Iris pigment epithelial cell (primary cell): ENCODE measurements at regions not wholly inside any gene's neighbourhood (a gene's known extent, or its start where the extent isn't known, plus 50 kb on each side); places are given as distances from the start of the nearest gene placed in this dataset.

Source experiments
- DNase-seq: peaks from one replicate; pipeline ENCODE4 v3.0.0-alpha.2; 2011; ENCODE audit warnings: low read depth

DNA sequence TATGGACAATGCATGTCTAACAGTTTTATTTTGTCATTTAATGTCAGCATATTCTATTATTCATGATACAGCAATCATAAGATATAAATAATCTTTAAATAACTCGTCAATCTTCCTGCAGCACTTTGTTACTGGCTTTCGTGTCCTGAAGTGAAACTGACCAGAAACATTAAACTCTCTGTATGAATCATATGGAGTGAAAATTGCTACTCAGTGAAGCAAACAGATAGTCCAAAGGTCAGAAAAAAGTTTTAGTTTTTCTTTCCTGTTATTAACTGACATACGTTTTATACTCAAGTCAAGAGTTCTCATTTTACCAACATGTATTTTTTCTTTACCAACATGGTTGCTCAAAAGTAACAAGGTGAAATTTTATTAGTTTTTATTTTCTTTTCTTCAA, 106.8 kb upstream of the GALNT5 start:
- DNase-seq = peak; percentile 81

DNA sequence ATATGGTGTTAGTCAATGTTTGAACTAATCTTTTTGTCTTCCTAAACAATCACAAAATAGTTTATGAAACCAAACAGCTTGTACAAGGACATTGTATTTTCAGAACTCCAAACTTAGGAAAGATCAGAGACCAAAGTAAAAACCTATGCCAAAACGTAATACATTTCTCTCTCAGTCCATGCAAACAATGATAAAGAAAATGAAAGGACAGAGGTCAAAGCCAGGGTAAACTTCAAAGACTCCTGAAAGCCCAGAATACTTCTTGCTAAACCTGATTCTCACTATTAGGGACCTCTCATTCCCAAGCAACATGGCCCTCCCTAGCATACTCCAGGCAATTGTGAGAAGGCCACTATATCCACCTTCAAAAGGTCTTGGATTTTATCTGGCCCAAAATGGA, 105.1 kb upstream of the GALNT5 start:
- DNase-seq = no peak

DNA sequence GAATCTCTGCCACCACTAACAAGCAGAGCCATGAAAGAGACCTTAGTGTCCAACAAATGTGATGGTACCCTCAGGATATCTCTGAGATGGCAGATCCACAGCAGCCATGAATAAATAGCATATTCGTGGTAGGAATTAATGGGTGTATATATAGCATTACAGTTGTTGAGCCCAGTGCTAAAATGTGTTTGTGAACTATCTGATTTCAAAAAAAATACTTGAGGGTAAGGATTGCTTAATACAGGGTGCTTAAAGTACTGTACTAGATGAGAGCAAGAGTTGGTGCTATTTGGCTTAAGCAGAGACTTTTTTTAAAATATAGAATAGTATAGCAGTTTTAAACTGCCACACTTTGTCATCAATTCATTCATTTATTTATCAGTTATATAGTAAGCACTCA, 101.5 kb upstream of the GALNT5 start:
- peak; percentile 33 for DNase-seq

DNA sequence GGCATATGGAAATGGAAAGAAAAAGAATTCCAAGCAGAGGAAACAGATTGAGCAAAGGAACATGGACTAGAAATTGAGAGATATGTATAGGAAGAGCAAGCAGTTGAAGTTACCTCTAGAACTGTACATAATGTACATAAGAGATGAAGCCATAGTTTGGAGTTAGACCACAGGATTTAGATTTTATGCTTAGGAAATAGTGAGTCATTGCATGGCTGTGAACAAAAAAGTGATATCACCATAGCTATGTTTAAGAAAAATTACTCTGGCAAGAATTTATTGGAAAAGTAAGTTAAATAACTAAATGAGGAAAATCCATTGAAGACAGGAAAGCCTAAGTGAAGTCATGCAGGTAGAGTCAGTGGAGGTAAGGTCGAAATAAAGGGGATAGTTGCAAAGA, 99.4 kb upstream of the GALNT5 start:
- DNase-seq = peak; percentile 79

DNA sequence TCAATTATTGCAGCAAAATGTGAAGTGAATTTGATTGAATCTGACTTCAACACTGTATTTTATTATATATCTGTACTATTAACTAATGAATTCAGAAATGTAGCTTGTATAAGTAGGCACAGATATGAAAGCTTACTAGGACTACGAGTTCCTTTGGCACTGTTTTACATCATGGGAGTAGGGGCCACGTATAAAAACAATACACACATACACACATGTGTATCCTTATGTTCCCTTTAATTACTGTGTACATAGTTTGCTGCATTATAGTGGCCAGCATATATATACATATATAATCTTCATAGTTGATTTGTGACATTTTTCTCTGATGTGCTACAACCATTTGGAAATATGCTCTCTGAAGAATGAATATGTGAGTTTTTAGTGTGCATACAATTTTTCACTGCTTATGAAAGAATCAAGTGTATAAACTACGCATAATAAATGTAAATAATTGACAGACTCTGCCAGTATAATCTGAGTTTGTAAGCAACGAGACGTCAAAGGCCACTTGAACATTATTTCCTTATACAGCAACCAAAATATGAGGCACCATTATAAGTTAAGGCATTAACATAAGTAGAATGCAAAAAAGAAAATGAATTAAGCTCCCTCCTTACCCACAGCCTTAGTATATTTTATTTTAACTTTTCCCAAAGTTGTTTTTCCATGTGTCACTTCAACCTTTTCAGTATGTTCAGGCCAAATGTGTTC, 98.1 kb upstream of the GALNT5 start:
- no peak for DNase-seq

DNA sequence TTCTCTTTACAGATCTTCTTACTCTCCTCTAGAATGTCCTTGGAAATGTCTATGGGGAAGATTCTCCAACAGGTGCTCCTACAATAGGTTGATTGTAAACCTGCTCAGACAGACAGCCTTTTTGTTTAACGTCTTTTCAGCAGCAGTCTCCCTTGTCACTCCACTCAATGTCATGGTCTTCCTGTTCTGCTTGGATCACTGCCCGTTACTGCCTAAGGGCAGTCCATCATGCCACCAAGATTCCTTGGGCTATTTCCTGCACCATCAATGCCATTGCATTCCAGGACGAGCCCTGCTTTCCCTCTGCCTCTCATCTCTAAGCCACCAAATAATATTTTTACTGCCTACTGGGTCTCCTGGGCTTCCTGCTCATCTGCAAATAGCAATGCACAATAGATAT, 97.4 kb upstream of the GALNT5 start:
- no peak for DNase-seq

DNA sequence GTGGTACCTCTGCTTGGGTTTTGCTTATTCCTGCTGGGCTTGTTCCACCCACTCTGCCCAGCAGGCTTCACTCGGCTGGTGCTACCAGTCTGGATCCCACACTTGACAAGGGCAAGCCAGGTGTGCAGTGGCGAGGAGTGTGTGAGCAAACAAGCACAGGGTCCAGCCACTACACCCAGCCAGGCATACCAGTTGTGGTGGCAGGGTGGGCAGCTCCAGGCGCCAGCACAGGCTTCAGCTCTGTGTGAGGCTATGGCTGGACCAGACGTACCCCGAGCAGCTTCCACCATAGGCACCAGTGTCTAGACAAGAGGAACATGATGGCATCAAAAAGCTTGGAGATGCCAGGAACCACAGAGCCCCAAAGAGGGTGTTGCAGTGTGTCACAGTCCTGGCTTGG, 93.1 kb upstream of the GALNT5 start:
- DNase-seq = no peak

DNA sequence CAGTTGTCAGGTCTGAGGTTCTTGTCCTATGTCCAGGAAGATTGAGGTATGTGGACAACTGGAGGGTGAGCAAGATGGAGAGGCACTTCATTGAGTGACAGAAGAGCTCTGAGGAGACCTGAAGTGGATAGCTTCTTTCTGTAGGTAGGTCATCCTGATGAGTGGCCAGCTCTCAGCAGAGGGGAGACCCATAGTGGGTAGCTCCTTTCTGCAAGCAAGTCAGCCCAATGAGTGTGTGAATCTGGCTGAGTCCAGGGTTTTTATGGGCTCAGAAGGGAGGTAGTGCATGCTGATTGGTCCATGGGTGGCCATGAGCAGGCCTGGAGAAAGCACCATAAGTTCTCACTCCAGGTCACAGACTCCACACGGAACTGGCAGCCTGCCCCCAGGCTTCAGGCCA, 92.6 kb upstream of the GALNT5 start:
- DNase-seq = no peak

DNA sequence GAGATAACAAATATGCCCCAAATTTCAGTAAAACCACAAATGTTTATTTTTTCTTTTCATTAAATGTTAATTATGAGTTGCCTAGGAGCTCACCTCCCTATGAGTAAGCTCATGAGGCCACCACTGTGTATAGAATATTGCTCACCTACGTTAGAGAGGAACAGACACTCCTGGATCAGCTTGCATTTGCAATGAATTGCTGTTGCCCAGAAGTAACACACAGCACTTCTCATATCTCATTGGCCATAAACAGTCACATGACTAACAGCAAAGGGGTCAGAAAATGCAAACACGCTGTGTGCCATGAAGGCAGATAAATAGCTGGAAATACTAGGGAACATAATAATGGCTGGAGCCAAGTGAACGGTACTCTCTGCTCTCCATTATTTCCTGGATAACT, 89.0 kb upstream of the GALNT5 start:
- no peak for DNase-seq

DNA sequence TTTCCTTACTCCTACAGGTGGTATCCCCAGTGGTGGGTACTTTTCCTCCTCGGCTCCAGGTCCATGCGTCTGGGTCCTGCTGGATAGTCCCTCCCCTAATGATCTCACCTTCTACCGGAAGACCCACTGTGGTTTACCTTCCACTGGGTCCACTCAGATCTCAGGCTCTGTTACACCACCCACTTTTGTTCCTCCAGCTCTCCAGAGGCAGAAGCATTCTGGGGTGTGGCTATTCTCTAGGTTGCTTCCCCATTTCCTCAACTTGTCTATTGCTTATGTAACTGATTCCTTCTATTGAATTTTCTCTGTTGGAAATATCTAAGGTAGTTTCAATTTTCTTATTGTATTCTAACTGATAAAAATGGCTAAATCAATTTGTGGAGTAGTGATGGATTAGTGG, 87.6 kb upstream of the GALNT5 start:
- DNase-seq = no peak

DNA sequence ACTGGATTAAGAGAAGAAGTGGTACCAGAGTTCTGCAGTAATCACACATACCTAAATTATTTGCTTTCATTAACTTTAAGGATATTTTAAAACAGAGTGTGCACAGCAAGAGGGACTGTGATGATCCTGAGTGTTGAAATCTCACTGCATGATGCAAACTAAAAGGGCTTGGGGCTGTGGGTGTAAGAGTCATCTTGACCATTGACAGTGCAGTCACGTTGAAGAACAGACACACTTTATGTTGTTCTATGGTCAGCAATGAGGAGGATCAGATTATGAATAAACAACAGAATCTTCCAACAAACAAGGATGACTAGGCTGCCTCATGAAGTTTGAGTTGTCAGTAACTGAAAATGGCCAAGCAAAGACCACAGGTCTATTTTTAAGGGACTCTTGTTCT, 87.2 kb upstream of the GALNT5 start:
- DNase-seq = peak; percentile 70

DNA sequence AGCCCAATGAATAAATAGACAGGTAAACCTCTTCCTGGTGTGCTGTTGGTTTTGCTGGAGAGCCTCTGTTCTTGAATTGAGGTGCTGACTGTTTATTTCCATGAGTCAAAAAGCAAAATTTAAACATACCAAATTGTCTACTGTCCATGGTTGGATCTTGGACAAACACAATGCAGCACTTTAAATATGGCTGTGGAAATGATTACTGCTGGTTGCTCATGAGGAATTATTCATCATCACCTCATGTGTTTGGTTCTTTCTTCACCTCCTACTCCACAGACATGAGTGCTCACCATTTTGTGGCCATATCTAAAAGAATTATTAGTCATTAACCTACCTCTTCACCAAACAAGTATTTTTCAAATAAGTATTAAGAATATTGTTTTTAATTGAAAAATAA, 85.3 kb upstream of the GALNT5 start:
- no peak for DNase-seq

DNA sequence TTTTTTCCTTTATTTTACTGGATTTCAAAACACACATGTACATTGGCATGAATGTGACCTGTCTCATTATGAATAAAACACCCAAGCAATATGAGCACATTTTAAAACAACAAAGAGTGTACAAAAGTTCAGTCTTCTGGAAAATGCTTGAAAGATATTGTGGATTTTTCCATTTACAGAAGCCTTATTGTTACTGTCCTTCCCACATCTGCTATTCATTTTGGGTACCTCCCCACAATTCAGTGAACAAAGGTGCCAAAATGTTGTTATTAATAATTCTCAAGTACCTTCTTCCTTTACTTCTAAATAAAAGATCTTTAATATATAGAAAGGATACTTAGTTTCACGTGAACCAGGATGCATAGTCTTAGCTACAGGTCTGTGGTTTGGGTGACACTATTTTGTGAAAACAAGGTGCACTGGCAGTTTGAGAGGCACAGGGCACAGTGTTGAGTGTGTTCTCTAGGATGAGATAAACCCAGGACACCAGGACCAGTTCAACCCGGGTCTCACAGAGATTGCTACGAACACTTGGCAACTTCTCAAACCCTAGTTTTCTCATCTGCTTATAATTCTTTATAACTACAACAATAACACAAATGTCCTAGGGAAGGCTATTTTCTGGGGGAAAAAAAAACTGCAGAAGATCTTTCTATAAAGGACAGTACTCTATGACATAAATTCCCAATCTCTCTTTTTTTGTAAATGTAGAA, 84.5 kb upstream of the GALNT5 start:
- peak; percentile 77 for DNase-seq

DNA sequence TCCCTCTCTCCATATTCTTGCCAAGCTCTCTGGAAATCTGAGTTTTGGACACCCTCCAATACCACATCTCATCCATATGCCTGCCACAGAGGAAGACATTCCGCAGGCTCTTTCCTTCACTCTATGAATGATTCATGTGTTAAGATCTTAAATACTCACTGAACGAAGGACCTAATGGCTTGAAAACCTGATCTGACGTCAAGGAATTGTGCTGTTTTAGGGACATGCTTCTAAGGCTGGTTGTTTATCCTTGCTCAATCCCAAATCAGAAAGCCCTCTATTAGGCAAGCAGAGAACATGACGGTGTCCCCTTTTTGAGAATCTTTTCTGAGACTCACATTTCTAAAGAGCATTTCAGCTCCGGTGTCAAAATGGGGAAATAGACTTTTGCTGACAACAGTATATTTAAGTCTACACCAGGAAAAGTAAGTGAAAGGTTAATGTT, 83.7 kb upstream of the GALNT5 start:
- DNase-seq = peak; percentile 100

DNA sequence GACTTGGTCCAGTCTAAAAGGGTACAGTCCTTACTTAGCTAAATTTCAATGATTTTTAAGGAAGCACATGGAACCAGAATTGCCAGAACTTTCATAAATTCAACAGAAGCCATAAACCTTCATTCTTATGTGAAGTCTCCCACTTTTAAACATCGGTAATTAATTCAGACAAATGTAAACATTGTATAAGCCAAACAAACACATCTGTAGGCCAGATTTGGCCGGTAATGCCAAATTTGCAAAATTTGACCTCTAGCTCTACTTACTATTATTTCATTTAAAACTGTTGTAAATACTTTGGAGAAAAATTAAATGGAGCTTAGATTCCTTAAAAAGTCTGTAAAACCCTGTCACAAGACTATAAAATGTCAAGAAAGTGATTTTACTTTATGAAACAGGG, 83.2 kb upstream of the GALNT5 start:
- DNase-seq = no peak

DNA sequence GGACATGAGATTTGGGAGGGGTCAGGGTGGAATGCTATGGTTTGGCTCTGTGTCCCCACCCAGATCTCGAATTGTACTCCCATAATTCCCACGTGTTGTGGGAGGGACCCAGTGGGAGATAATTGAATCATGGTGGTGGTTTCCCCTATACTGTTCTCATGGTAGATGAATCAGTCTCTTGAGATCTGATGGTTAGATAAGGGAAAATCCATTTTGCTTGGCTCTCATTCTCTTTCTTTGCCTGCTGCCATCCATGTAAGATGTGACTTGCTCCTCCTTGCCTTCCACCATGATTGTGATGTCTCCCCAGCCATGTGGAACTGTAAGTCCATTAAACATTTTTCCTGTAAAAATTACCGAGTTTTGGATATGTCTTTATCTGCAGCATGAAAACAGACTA, 80.9 kb upstream of the GALNT5 start:
- no peak for DNase-seq

DNA sequence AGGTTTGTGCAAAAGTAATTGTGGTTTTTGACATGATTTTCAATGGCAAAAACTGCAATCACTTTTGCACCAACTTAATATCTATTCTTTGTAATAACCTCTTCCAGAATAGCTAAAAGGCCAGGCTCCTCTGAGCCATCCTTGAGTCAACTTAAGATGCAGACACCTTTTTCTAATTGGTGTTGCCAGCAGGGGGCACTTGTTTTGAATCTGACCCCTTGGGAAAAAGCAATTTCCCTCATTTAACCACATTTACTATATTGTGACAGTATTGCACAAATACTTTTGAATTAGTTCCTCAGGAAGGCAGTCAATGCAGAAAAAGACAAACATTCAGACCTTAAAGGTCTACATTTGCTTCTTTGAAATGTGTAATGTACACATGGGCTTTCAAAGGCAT, 78.6 kb upstream of the GALNT5 start:
- no peak for DNase-seq

DNA sequence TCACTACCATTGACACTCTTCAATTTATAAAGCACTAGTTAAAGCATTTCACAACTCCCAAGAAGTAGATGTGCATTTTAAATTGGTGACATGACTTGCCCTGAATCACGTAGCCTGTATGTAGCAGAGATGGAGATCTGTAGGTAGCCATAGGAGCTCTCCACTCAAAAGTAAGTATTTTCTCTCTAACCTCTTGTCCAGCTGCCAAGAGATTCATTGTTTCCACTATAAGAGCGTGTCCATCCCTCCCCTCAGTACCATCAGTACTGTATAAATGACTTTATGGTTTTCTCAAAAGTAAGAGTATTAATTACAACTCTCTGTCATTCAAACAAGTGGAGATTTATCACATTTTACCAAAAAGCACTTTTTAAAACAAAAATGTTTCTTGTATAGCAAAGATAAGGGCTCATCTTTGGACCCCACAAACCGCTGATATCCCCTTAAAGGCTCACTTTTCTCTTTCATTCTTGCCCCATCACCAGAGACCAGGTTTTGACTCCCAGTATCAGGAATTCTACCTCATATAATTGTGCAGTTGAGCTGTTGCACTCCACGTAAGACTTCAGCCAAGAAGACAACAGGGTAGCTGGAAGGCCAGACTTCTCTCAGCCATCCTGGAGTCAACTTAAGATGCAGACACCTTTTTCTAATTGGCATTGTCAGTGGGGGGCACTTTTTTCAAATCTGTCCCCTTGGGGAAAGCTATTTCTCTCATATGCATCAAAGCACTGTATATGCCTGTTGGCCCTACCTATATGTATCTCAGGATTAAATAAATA, 78.0 kb upstream of the GALNT5 start:
- no peak for DNase-seq

DNA sequence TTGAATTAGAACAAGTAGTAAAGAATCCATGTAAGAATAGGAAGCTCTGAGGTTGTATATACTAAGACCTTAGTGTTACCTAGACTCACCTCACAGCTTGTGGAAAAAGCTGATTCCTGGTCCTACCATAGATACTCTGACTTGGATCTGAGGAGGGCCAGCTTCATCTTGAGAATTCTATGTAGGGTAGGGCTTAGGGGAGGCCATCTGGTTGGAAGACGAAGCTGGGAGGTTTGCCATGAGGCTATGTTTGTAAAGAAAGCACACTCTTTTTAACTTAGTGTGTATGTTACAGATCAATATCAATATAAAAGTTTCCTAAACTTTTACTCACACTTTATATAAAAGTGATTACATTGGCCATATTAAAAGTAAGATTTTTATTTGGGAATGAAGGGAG, 77.1 kb upstream of the GALNT5 start:
- no peak for DNase-seq

DNA sequence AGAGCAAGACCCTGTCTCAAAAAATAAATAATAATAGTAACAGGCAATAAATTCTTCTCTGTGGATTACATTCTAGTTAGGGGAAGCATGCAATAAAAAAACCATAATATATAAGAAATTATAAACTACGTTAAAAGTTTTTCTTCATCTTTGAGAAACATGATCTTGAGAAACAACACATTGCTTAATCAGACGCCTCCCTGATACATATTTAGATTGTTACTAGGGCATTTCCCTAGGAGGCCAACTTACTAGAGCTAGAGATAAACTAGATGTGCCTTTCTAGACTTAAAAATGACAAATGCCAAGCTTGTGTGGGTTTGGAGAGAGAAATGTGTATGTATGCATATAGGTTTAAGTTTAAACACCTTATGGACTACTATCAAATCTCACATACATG, 76.3 kb upstream of the GALNT5 start:
- peak; percentile 85 for DNase-seq

DNA sequence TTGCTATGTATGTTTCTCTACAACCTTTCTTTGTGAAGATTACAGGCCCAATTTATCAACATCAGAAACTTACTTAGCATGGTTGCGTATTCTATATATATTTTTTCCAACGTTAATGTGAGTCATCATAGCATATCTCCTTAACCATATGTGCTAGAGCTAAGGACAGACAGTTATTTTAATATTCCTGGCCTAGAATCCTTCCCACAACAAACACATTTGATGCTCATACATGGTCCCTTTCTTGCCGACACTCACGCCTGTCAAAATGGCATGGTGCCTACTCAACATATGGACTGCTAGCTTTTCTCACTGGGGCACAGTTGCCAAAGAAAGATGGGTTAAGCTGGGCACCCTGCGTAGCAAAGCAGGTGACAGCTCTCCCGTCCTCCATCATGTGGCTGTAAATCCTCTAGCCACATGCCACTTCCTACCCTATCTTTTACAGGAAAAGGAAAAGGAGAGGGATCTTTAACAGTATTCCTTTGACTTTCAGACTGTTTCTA, 75.2 kb upstream of the GALNT5 start:
- peak; percentile 47 for DNase-seq

DNA sequence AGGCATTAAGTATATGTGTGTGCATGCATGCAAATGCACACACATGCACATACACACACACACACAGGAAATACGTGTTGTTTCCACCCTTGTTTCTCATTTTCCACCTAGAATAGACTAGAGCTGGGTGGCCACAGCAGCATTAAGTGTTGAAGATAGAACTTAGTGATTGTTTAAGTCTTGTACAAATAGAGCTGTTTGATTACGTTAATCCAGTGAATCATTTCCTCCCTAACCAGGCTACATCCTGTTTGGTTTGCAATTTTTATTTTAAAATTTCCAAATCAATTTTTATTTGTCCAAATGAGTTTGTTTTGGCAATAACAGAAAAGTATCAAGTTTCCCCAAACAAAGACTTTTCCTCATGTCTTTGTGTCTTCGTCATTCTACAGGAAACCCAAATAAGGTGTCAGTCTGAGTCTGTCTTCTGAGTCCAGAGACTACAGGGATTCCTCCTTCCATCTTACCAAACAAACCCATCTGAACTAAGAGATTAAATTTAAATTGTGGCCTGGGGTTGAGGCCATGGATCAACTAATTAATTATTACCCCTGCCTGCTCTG, 74.6 kb upstream of the GALNT5 start:
- DNase-seq = peak; percentile 95
